H1 (cell line): ENCODE measurements at regions not wholly inside any gene's neighbourhood (a gene's known extent, or its start where the extent isn't known, plus 50 kb on each side); places are given as distances from the start of the nearest gene placed in this dataset.

Experiments
- CTCF ChIA-PET: fragments of 300-600 bp; sonication (Branson Sonifier 250); formaldehyde crosslinking; loops from one replicate; lab custom pipeline; 2021; ENCODE audit not compliant: partially characterized antibody; lab: Charles Lee
- POLR2A ChIA-PET: fragments of 300-600 bp; sonication (Branson Sonifier 250); formaldehyde crosslinking; loops from one replicate; lab custom pipeline; 2021; ENCODE audit warnings: inconsistent platforms; ENCODE audit not compliant: partially characterized antibody; lab: Charles Lee
- DNase-seq, 2 experiments: peaks; one replicate each; pipeline versions ENCODE4 v3.0.0 to v3.0.0-alpha.2; 2010 to 2022; ENCODE audit warnings: low spot score in 2 of 2, low read depth in 1 of 2, mixed read lengths in 1 of 2
- FAIRE-seq: peaks from 2 replicates; lab custom pipeline; 2011; peaks lifted over from hg19 to GRCh38; lab: Jason Lieb, UNC
- H2AFZ ChIP-seq: 2 replicates; pipeline ENCODE4 v1.8.1; 2012; ENCODE audit warnings: low read length, inconsistent platforms
- H2AK5ac ChIP-seq: 2 replicates; pipeline ENCODE4 v1.6.1; 2013; ENCODE audit warnings: low read depth, low read length
- H2BK120ac ChIP-seq: replicated peaks from 2 replicates; pipeline ENCODE3; 2013; ENCODE audit warnings: low read depth, low read length, inconsistent platforms
- H2BK12ac ChIP-seq: 2 replicates; pipeline ENCODE4 v1.6.1; 2013; ENCODE audit warnings: low read depth, low read length
- H2BK15ac ChIP-seq: 2 replicates; pipeline ENCODE4 v1.6.1; 2013; ENCODE audit warnings: low read length
- H2BK20ac ChIP-seq: 2 replicates; pipeline ENCODE4 v1.6.1; 2013; ENCODE audit warnings: low read length
- H2BK5ac ChIP-seq: 2 replicates; pipeline ENCODE4 v1.6.1; 2013; ENCODE audit warnings: low read depth, low read length
- H3K14ac ChIP-seq: 2 replicates; pipeline ENCODE4 v1.6.1; 2013; ENCODE audit warnings: inconsistent platforms; ENCODE audit not compliant: insufficient read length
- H3K18ac ChIP-seq: 2 replicates; pipeline ENCODE4 v1.6.1; 2013; ENCODE audit warnings: low read length; ENCODE audit errors: extremely low read depth
- H3K23ac ChIP-seq: 2 replicates; pipeline ENCODE4 v1.6.1; 2013; ENCODE audit warnings: inconsistent platforms; ENCODE audit not compliant: insufficient read length
- H3K23me2 ChIP-seq: 2 replicates; pipeline ENCODE4 v1.6.1; 2013; ENCODE audit warnings: low read depth, low read length
- H3K27ac ChIP-seq: 2 replicates; pipeline ENCODE4 v1.6.1; 2011; ENCODE audit warnings: low read depth, low read length, inconsistent platforms
- H3K27me3 ChIP-seq, 4 experiments: replicated peaks in 1 of 4; 1 replicate in 1 of 4; 2 replicates in 3 of 4; pipeline versions ENCODE4 v1.6.1 to v1.8.1; 2011 to 2013; ENCODE audit warnings: low read length in 3 of 4, mild to moderate bottlenecking in 3 of 4, inconsistent platforms in 2 of 4, mixed read lengths in 2 of 4, moderate library complexity in 1 of 4; ENCODE audit not compliant: control insufficient read depth in 3 of 4, insufficient read depth in 3 of 4; ENCODE audit errors: extremely low read depth in 1 of 4
- H3K36me3 ChIP-seq, 4 experiments: 2 replicates each; pipeline versions ENCODE4 v1.6.1 to v1.8.1; 2011 to 2013; ENCODE audit warnings: mild to moderate bottlenecking in 4 of 4, low read length in 3 of 4, moderate library complexity in 2 of 4, control low read depth in 1 of 4, inconsistent platforms in 1 of 4; ENCODE audit not compliant: insufficient read depth in 4 of 4, control insufficient read depth in 2 of 4
- H3K4ac ChIP-seq: replicated peaks from 2 replicates; pipeline ENCODE3; 2013; ENCODE audit warnings: low read length, low read depth, mixed read lengths, inconsistent platforms; ENCODE audit not compliant: insufficient read length
- H3K4me1 ChIP-seq, 4 experiments: replicated peaks in 1 of 4; 1 replicate in 1 of 4; 2 replicates in 3 of 4; pipeline versions ENCODE4 v1.6.1 to v1.8.1; 2011 to 2013; ENCODE audit warnings: low read length in 3 of 4, inconsistent platforms in 2 of 4, mixed read lengths in 1 of 4; ENCODE audit not compliant: insufficient read depth in 4 of 4, control insufficient read depth in 3 of 4
- H3K4me2 ChIP-seq, 2 experiments: 2 replicates each; pipeline versions ENCODE4 v1.6.1 to v1.8.1; 2011 to 2013; ENCODE audit warnings: low read depth in 2 of 2, low read length in 2 of 2, control low read depth in 1 of 2, inconsistent platforms in 1 of 2, mild to moderate bottlenecking in 1 of 2; ENCODE audit not compliant: insufficient read depth in 1 of 2
- H3K4me3 ChIP-seq, 4 experiments: fragments of 200-600, 300-600 bp in 1 of 4; sonication (generic), shearing (Covaris generic), sonication (Bioruptor Twin) in 1 of 4; 2 replicates each; pipeline versions ENCODE4 v1.5.1 to v1.8.1; 2011 to 2016; ENCODE audit warnings: low read length in 4 of 4, low read depth in 3 of 4, control low read depth in 2 of 4, inconsistent platforms in 2 of 4, mild to moderate bottlenecking in 2 of 4, mixed read lengths in 1 of 4, moderate library complexity in 1 of 4; ENCODE audit not compliant: insufficient read depth in 2 of 4; ENCODE audit errors: extremely low read depth in 1 of 4
- H3K56ac ChIP-seq: replicated peaks from 2 replicates; pipeline ENCODE3; 2013; ENCODE audit warnings: low read depth, mild to moderate bottlenecking, mixed read lengths, low read length, inconsistent platforms; ENCODE audit not compliant: insufficient read length
- H3K79me1 ChIP-seq: 2 replicates; pipeline ENCODE4 v1.6.1; 2013; ENCODE audit warnings: low read depth, low read length, control low read depth
- H3K79me2 ChIP-seq, 2 experiments: 2 replicates each; pipeline versions ENCODE4 v1.6.1 to v1.8.1; 2012 to 2013; ENCODE audit warnings: low read length in 2 of 2, mild to moderate bottlenecking in 2 of 2, inconsistent platforms in 1 of 2; ENCODE audit not compliant: insufficient read depth in 2 of 2, control insufficient read depth in 1 of 2
- H3K9ac ChIP-seq, 4 experiments: replicated peaks in 1 of 4; 1 replicate in 1 of 4; 2 replicates in 3 of 4; pipeline versions ENCODE4 v1.6.1 to v1.8.1; 2011 to 2013; ENCODE audit warnings: low read depth in 3 of 4, low read length in 3 of 4, control low read depth in 2 of 4, mild to moderate bottlenecking in 2 of 4, moderate library complexity in 2 of 4, inconsistent platforms in 1 of 4; ENCODE audit errors: extremely low read depth in 1 of 4
- H3K9me3 ChIP-seq, 2 experiments: 2 replicates each; pipeline versions ENCODE4 v1.6.1 to v1.8.1; 2012 to 2013; ENCODE audit warnings: mild to moderate bottlenecking in 2 of 2, moderate library complexity in 2 of 2, control low read depth in 1 of 2, inconsistent platforms in 1 of 2, low read depth in 1 of 2, low read length in 1 of 2, mixed read lengths in 1 of 2; ENCODE audit not compliant: insufficient read depth in 2 of 2
- H4K20me1 ChIP-seq, 2 experiments: replicated peaks in 1 of 2; 2 replicates each; pipeline versions ENCODE3 to v1.8.1; 2011 to 2013; ENCODE audit warnings: inconsistent platforms in 2 of 2, low read length in 2 of 2, mild to moderate bottlenecking in 1 of 2; ENCODE audit not compliant: insufficient read depth in 2 of 2, control insufficient read depth in 1 of 2
- H4K5ac ChIP-seq: 2 replicates; pipeline ENCODE4 v1.6.1; 2013; ENCODE audit warnings: low read length, low read depth, mixed read lengths, inconsistent platforms; ENCODE audit not compliant: insufficient read length
- H4K8ac ChIP-seq: 2 replicates; pipeline ENCODE4 v1.8.0; 2013; ENCODE audit warnings: mild to moderate bottlenecking, moderate library complexity, low read length, inconsistent platforms; ENCODE audit not compliant: insufficient read depth; ENCODE audit errors: extremely low read depth
- H4K91ac ChIP-seq: replicated peaks from 2 replicates; pipeline ENCODE3; 2013; ENCODE audit warnings: low read length, mixed read lengths, inconsistent platforms; ENCODE audit not compliant: insufficient read length
- CHD2 ChIP-seq: IDR thresholded peaks from 2 replicates; pipeline ENCODE4 v1.6.1; 2012; ENCODE audit warnings: low read length, improper control_type of control experiment
- EZH2 ChIP-seq: fragments of 200-600 bp; sonication (generic); IDR thresholded peaks from 2 replicates; pipeline ENCODE4 v1.7.1; 2012; ENCODE audit warnings: low read depth, mild to moderate bottlenecking, moderate library complexity, low read length, inconsistent platforms; ENCODE audit not compliant: severe bottlenecking
- HDAC2 ChIP-seq, 2 experiments: fragments of 300-600 bp in 1 of 2; sonication (generic) in 1 of 2; IDR thresholded peaks; 2 replicates each; pipeline ENCODE4 v1.6.1; 2011 to 2012; ENCODE audit warnings: low read depth in 2 of 2, low read length in 2 of 2, mild to moderate bottlenecking in 2 of 2, moderate library complexity in 2 of 2, borderline replicate concordance in 1 of 2, inconsistent platforms in 1 of 2
- JUND ChIP-seq: IDR thresholded peaks from 2 replicates; pipeline ENCODE4 v1.6.1; 2011; ENCODE audit warnings: mild to moderate bottlenecking, improper control_type of control experiment, low read length
- NANOG ChIP-seq: IDR thresholded peaks from 2 replicates; pipeline ENCODE4 v1.6.1; 2011; ENCODE audit warnings: low read length, low read depth, mild to moderate bottlenecking, inconsistent platforms; ENCODE audit not compliant: insufficient read depth, poor library complexity, severe bottlenecking
- RFX5 ChIP-seq: IDR thresholded peaks from 2 replicates; pipeline ENCODE4 v1.6.1; 2011; ENCODE audit warnings: low read depth, low read length, improper control_type of control experiment, borderline replicate concordance
- SIN3A ChIP-seq, 2 experiments: IDR thresholded peaks in 1 of 2; conservative IDR thresholded peaks in 1 of 2; 2 replicates each; pipeline ENCODE4 v1.6.1; 2011 to 2012; ENCODE audit warnings: low read length in 2 of 2, improper control_type of control experiment in 1 of 2, low read depth in 1 of 2, mild to moderate bottlenecking in 1 of 2
- SP1 ChIP-seq: IDR thresholded peaks from 2 replicates; pipeline ENCODE4 v1.6.1; 2011; ENCODE audit warnings: low read depth, low read length
- SP4 ChIP-seq: IDR thresholded peaks from 2 replicates; pipeline ENCODE4 v1.6.1; 2012; ENCODE audit warnings: low read length, inconsistent platforms
- WGBS, 2 experiments: shearing (Covaris generic) in 1 of 2; methylation state at CpG; one replicate each; pipeline versions ENCODE4 v1.1.6 to v1.1.7; 2013 to 2015; ENCODE audit warnings: low lambda C conversion rate in 2 of 2, mixed read lengths in 2 of 2, inconsistent platforms in 1 of 2, low coverage in 1 of 2, missing lambda C conversion rate in 1 of 2; ENCODE audit not compliant: insufficient replicate concordance in 2 of 2, insufficient coverage in 1 of 2, insufficient read length in 1 of 2; ENCODE audit errors: extremely low coverage in 1 of 2, missing lambda C conversion rate in 1 of 2; 5-methylcytosine and 5-hydroxymethylcytosine counted together
- TF ChIP-seq, protein P1 (sequence below): IDR thresholded peaks from 2 replicates; pipeline ENCODE4 v1.6.1; 2012; ENCODE audit warnings: low read length, inconsistent platforms

DNA sequence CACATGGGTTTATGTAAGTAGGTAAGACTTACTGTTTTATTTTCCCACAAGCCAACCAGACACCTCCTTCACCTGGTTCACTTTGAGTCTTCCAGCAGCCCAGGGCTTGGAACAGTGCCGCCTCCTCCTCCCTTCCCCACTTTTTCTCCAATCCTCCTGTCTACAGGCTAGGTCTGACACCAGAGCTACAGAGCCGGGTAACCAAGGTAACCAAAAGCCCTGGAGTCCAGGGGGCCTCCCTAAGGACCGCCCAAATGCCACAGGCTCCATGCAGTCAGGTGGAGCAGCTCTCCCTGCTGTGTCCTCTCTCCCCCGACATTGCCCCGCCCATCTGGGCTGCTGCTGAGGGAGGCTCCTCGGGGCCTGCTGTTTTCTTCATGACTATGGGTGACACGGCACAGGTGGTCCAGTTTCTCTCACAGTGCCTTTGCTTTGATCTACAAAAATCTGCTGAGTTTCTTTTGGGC lies 138.0 kb upstream of the EFNA5 start:
- H3K27me3 ChIP-seq: no peaks in the 10 kb centered on the region
- H3K14ac ChIP-seq: no peak overlapping the region
- H4K20me1 ChIP-seq: no peaks in the 10 kb centered on the region
- H3K36me3 ChIP-seq: no peaks in the 10 kb centered on the region
- peak; percentile 96 for FAIRE-seq
- H3K79me1 ChIP-seq: no peaks in the 10 kb centered on the region
- H3K79me2 ChIP-seq: no peaks in the 10 kb centered on the region
- H3K27ac ChIP-seq: no peak overlapping the region
- H3K56ac ChIP-seq: no peak overlapping the region
- ChIA-PET POLR2A (interaction anchor here (0.6 to 2.0 kb wide), 3 partner anchors 9 to 499 kb away, joined by 3 to 6 read pairs (median 3); no protein-coding TSS in a partner anchor), CTCF (interaction anchor here (0.6 to 1.5 kb wide), 2 partner anchors 134 to 284 kb away, joined by 3 read pairs; no protein-coding TSS in a partner anchor)
- H2BK120ac ChIP-seq: no peak overlapping the region
- peak overlapping the region; percentile 61; the same call in 1 of the 2 replicates for H3K18ac ChIP-seq
- H3K4ac ChIP-seq: no peak overlapping the region
- H2AK5ac ChIP-seq: peak overlapping the region; percentile 29; the same call in 1 of the 2 replicates
- no peak overlapping the region for H2AFZ ChIP-seq
- H4K91ac ChIP-seq: peak overlapping the region; percentile 12
- 2% methylated on average over 7 of the region's 7 CpGs; no CpG with 5 or more reads in 1 of the 2 experiments for WGBS, 2 experiments
- no peaks in the 10 kb centered on the region for H3K23me2 ChIP-seq
- H3K4me3 ChIP-seq: peak overlapping the region in 1 of 4 experiments; percentile 36; a peak in 1 of 8 replicates
- peaks cover 6 to 36% (median 28%) of the 10 kb centered on the region in 4 experiments; a peak in 6 of 7 replicates for H3K4me1 ChIP-seq
- no peak overlapping the region for H4K5ac ChIP-seq
- DNase-seq: peak; percentile 83 to 87
- peak overlapping the region; percentile 3; the same call in 1 of the 2 replicates for H2BK5ac ChIP-seq
- H3K23ac ChIP-seq: no peak overlapping the region
- peak overlapping the region; percentile 56; the same call in 1 of the 2 replicates for H2BK12ac ChIP-seq
- peak overlapping the region; percentile 45 to 51 for H3K4me2 ChIP-seq
- H2BK20ac ChIP-seq: peak overlapping the region; percentile 81; the same call in 1 of the 2 replicates
- peak overlapping the region in 2 of 4 experiments; percentile 1 to 10; a peak in 2 of 7 replicates for H3K9ac ChIP-seq
- no peak overlapping the region for H2BK15ac ChIP-seq
- H4K8ac ChIP-seq: no peak overlapping the region
- no peaks in the 10 kb centered on the region for H3K9me3 ChIP-seq
- no peak for TF ChIP-seq RFX5
- peak in 1 of 2 experiments; percentile 43; a peak in 2 of 4 replicates for TF ChIP-seq SIN3A (conservative IDR thresholded peaks at IDR 0.05 in 1 of 2, IDR thresholded peaks at IDR 0.05 in 1 of 2; ENCODE audit: low read depth in 1 of 2, low read length in 2 of 2)
- TF ChIP-seq, protein P1, sequence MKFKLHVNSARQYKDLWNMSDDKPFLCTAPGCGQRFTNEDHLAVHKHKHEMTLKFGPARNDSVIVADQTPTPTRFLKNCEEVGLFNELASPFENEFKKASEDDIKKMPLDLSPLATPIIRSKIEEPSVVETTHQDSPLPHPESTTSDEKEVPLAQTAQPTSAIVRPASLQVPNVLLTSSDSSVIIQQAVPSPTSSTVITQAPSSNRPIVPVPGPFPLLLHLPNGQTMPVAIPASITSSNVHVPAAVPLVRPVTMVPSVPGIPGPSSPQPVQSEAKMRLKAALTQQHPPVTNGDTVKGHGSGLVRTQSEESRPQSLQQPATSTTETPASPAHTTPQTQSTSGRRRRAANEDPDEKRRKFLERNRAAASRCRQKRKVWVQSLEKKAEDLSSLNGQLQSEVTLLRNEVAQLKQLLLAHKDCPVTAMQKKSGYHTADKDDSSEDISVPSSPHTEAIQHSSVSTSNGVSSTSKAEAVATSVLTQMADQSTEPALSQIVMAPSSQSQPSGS: no peak
- TF ChIP-seq JUND: 0 out of 2 replicates have a peak, but pooled peaks have one; percentile 18
- no peak for TF ChIP-seq EZH2
- no peak for TF ChIP-seq CHD2
- TF ChIP-seq SP1: peak; percentile 26; the same call in 1 of the 2 replicates
- peak; percentile 50 to 97; a peak in 3 of 4 replicates for TF ChIP-seq HDAC2 (IDR thresholded peaks at IDR 0.05; ENCODE audit: borderline replicate concordance in 1 of 2, low read depth in 2 of 2, low read length in 2 of 2)
- peak; percentile 63 for TF ChIP-seq NANOG
- TF ChIP-seq SP4: no peak
